HCT116 (cell line): ENCODE measurements at regions not wholly inside any gene's neighbourhood (a gene's known extent, or its start where the extent isn't known, plus 50 kb on each side); places are given as distances from the start of the nearest gene placed in this dataset.

ENCODE experiments used
- ATAC-seq: fragments of 200-7000 bp; cut with Tn5 transposase; 2 replicates; pipeline ENCODE4 v1.9.1; 2020; ENCODE audit warnings: mild to moderate bottlenecking, moderate library complexity
- BruUV-seq: library from RNA; stranded (reverse); fragments of 400-500 nt; replicated peaks from 2 replicates; lab custom pipeline; 2021; lab: Mats Ljungman, UMichigan
- CTCF ChIA-PET: fragments of 300-600 bp; sonication (Branson Sonifier 250); formaldehyde crosslinking; loops from one replicate; lab custom pipeline; 2021; ENCODE audit warnings: antibody characterized with exemption; lab: Charles Lee
- POLR2A ChIA-PET: fragments of 300-600, 350-600 bp; sonication (Branson Sonifier 250); formaldehyde crosslinking; loops from one replicate; lab custom pipeline; 2021; ENCODE audit warnings: antibody characterized with exemption; lab: Charles Lee
- RAD21 ChIA-PET, 2 experiments: fragments of 300-600 bp; sonication (Branson Sonifier 250); formaldehyde crosslinking; loops; one replicate each; lab custom pipeline; 2023; ENCODE audit warnings: low total read pairs in 2 of 2; ENCODE audit not compliant: uncharacterized antibody in 2 of 2, unreplicated experiment in 2 of 2, low non-redundant PET in 1 of 2; lab: Charles Lee
- DNase-seq: peaks from one replicate; pipeline ENCODE4 v3.0.0-alpha.2; 2010; ENCODE audit warnings: low read depth, low spot score
- H2AFZ ChIP-seq: fragments of 200-600 bp; shearing (Covaris generic), sonication (generic); 2 replicates; pipeline ENCODE4 v1.6.1; 2017; ENCODE audit warnings: low read depth, mixed run types, mixed read lengths, antibody characterized with exemption, low read length; ENCODE audit not compliant: poor library complexity, severe bottlenecking
- H3K27ac ChIP-seq: 2 replicates; pipeline ENCODE4 v1.5.1; 2012; ENCODE audit warnings: low read depth, low read length
- H3K27me3 ChIP-seq: fragments of 200-600 bp; sonication (generic); 2 replicates; pipeline ENCODE4 v1.6.1; 2016; ENCODE audit warnings: mixed run types, low read length, mixed read lengths; ENCODE audit not compliant: insufficient read depth
- H3K36me3 ChIP-seq, 2 experiments: fragments of 200-500 bp in 1 of 2; fragments of 200-600 bp in 1 of 2; sonication (Bioruptor generic) in 1 of 2; sonication (generic) in 1 of 2; 2 replicates each; pipeline versions ENCODE4 v1.5.1 to v1.6.1; 2014 to 2016; ENCODE audit warnings: low read length in 2 of 2, inconsistent platforms in 1 of 2, mixed read lengths in 1 of 2, mixed run types in 1 of 2; ENCODE audit not compliant: insufficient read depth in 2 of 2, control insufficient read depth in 1 of 2
- H3K4me1 ChIP-seq, 2 experiments: fragments of 200-600 bp in 1 of 2; sonication (generic) in 1 of 2; 2 replicates each; pipeline versions ENCODE4 v1.5.1 to v1.6.1; 2012 to 2017; ENCODE audit warnings: low read length in 2 of 2, inconsistent platforms in 1 of 2, mild to moderate bottlenecking in 1 of 2, mixed read lengths in 1 of 2, mixed run types in 1 of 2, moderate library complexity in 1 of 2; ENCODE audit not compliant: insufficient read depth in 2 of 2, control insufficient read depth in 1 of 2
- H3K4me2 ChIP-seq: fragments of 200-600 bp; sonication (generic); 2 replicates; pipeline ENCODE4 v1.6.1; 2017; ENCODE audit warnings: mixed run types, low read length, mixed read lengths
- H3K4me3 ChIP-seq, 2 experiments: fragments of 200-600 bp in 1 of 2; sonication (generic) in 1 of 2; replicated peaks in 1 of 2; 2 replicates each; pipeline ENCODE4 v1.5.1; 2011 to 2016; ENCODE audit warnings: low read length in 2 of 2, control low read depth in 1 of 2, low read depth in 1 of 2, mild to moderate bottlenecking in 1 of 2, mixed read lengths in 1 of 2, mixed run types in 1 of 2
- H3K79me2 ChIP-seq: fragments of 200-600 bp; sonication (generic); 2 replicates; pipeline ENCODE4 v1.6.1; 2017; ENCODE audit warnings: mild to moderate bottlenecking, mixed run types, low read length, moderate library complexity, mixed read lengths; ENCODE audit not compliant: insufficient read depth
- H3K9ac ChIP-seq: fragments of 200-600 bp; sonication (generic); 2 replicates; pipeline ENCODE4 v1.6.1; 2016; ENCODE audit warnings: low read length, mixed read lengths
- H3K9me2 ChIP-seq: fragments of 200-600 bp; sonication (generic), shearing (Covaris generic); 2 replicates; pipeline ENCODE4 v1.6.1; 2017; ENCODE audit warnings: mixed run types, mild to moderate bottlenecking, moderate library complexity; ENCODE audit not compliant: insufficient read depth
- H3K9me3 ChIP-seq, 2 experiments: fragments of 200-500 bp in 1 of 2; fragments of 200-600 bp in 1 of 2; sonication (Bioruptor generic) in 1 of 2; sonication (generic) in 1 of 2; 2 replicates each; pipeline ENCODE4 v1.6.1; 2014 to 2017; ENCODE audit warnings: low read length in 2 of 2, mixed read lengths in 2 of 2, inconsistent platforms in 1 of 2, low read depth in 1 of 2, mild to moderate bottlenecking in 1 of 2, mixed run types in 1 of 2, moderate library complexity in 1 of 2; ENCODE audit not compliant: control insufficient read depth in 1 of 2, insufficient read depth in 1 of 2
- H4K20me1 ChIP-seq: fragments of 200-600 bp; sonication (generic), shearing (Covaris generic); 2 replicates; pipeline ENCODE4 v1.6.1; 2017; ENCODE audit warnings: mixed run types, mild to moderate bottlenecking, moderate library complexity; ENCODE audit not compliant: insufficient read depth
- EGR1 ChIP-seq: IDR thresholded peaks from 2 replicates; pipeline ENCODE4 v1.6.1; 2012; ENCODE audit warnings: low read depth
- ELF1 ChIP-seq: IDR thresholded peaks from 2 replicates; pipeline ENCODE4 v1.6.1; 2012; ENCODE audit warnings: low read depth, borderline replicate concordance
- JUND ChIP-seq: IDR thresholded peaks from 2 replicates; pipeline ENCODE4 v1.6.1; 2012
- POLR2A ChIP-seq: IDR thresholded peaks from 2 replicates; pipeline ENCODE4 v1.7.0; 2011; ENCODE audit warnings: borderline replicate concordance; ENCODE audit not compliant: insufficient read depth, insufficient read length; ENCODE audit errors: extremely low read depth
- RAD21 ChIP-seq: IDR thresholded peaks from 2 replicates; pipeline ENCODE4 v1.6.1; 2012; ENCODE audit warnings: low read depth, mild to moderate bottlenecking
- YY1 ChIP-seq: IDR thresholded peaks from 2 replicates; pipeline ENCODE4 v1.6.1; 2011; ENCODE audit warnings: low read length, low read depth, moderate library complexity, mild to moderate bottlenecking; ENCODE audit not compliant: insufficient replicate concordance; ENCODE audit errors: extremely low read depth
- ZNF274 ChIP-seq: fragments of 200-500 bp; sonication (Bioruptor generic); IDR thresholded peaks from 2 replicates; pipeline ENCODE4 v1.6.1; 2014; ENCODE audit warnings: mild to moderate bottlenecking, low read depth, low read length, inconsistent platforms
- intact Hi-C: fragments of 100-400 bp; cut with micrococcal nuclease; formaldehyde crosslinking; loops from 2 replicates; pipeline ENCODE4 v1.10.0; 2022
- TF ChIP-seq, protein P1 (sequence below): IDR thresholded peaks from 2 replicates; pipeline ENCODE4 v1.6.1; 2012

DNA sequence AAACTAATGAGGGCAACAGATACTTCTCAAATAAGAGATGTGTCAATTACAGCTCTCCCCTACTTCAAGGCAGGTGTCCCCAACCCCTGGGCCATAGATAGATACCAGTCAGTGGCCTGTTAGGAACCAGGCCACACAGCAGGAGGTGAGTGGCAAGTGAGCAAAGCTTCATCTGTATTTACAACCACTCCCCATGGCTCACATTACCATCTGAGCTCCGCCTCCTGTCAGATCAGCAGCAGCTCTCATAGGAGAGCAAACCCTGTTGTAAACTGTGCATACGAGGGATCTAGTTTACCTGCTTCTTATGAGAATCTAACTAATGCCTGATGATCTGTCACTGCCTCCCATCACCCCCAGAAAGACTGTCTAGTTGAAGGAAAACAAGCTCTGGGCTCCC is 422.1 kb downstream of the GJA1 start:
- H3K36me3 ChIP-seq = no peaks in the 10 kb centered on the region
- TF ChIP-seq POLR2A = no peak
- TF ChIP-seq ZNF274 = no peak
- BruUV-seq = no TSS peak
- no peaks in the 10 kb centered on the region for H3K79me2 ChIP-seq
- H3K9me2 ChIP-seq = no peaks in the 10 kb centered on the region
- no peaks in the 10 kb centered on the region for H4K20me1 ChIP-seq
- intact Hi-C loops = loop anchor here (10.0 kb wide), 1 partner anchor 507 kb away; no protein-coding TSS in a partner anchor
- H3K27me3 ChIP-seq = no peaks in the 10 kb centered on the region
- ATAC-seq (peak; percentile 46; the same call in 1 of the 2 replicates), DNase-seq (no peak)
- ChIA-PET CTCF (interaction anchor here (1.7 to 2.3 kb wide), 3 partner anchors 8 to 327 kb away, joined by 6 to 9 read pairs (median 8); no protein-coding TSS in a partner anchor), RAD21 (no interaction called here), POLR2A (no interaction called here)
- H3K9ac ChIP-seq = no peak overlapping the region
- no peak overlapping the region for H3K4me2 ChIP-seq
- no peak overlapping the region for H2AFZ ChIP-seq
- no peaks in the 10 kb centered on the region for H3K4me1 ChIP-seq
- H3K27ac ChIP-seq = no peak overlapping the region
- H3K9me3 ChIP-seq = no peaks in the 10 kb centered on the region
- H3K4me3 ChIP-seq = no peak overlapping the region

DNA sequence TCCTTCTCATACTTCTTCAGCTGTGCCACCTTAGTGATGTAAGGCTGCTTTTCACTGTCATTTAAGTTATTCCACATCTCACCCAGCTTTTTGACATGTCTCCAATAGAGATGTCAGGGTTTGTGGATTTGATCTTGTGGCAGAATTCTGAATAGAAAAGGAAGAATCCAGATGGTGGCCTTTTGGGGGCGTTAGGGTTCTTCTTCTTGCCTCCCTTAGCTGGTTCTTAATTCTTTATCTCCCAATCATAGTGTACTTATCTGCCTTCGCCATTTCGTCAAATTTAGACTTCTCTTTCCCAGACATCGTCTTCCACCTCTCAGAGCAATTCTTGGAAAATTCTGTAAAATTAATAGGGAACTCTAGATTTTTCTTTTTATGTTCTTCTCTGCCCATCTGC is 422.9 kb downstream of the GJA1 start:
- CTCF ChIA-PET = interaction anchor here (1.7 to 2.3 kb wide), 3 partner anchors 9 to 326 kb away, joined by 6 to 9 read pairs (median 8); no protein-coding TSS in a partner anchor
- H3K36me3 ChIP-seq = no peaks in the 10 kb centered on the region
- no peak overlapping the region for H3K9ac ChIP-seq
- H3K9me2 ChIP-seq = no peaks in the 10 kb centered on the region
- RAD21 ChIA-PET = interaction anchor here in 1 of 2 experiments (0.6 kb wide), 1 partner anchor 325 kb away, joined by 3 read pairs; no protein-coding TSS in a partner anchor
- no peaks in the 10 kb centered on the region for H3K4me1 ChIP-seq
- H3K4me3 ChIP-seq = no peak overlapping the region
- ATAC-seq (no peak), DNase-seq (no peak)
- BruUV-seq = no TSS peak
- no peaks in the 10 kb centered on the region for H3K79me2 ChIP-seq
- H2AFZ ChIP-seq = no peak overlapping the region
- H3K27ac ChIP-seq = no peak overlapping the region
- no peaks in the 10 kb centered on the region for H4K20me1 ChIP-seq
- H3K9me3 ChIP-seq = no peaks in the 10 kb centered on the region
- TF ChIP-seq JUND (no peak), RAD21 (peak; percentile 39), ELF1 (no peak), EGR1 (no peak), YY1 (no peak)
- TF ChIP-seq, protein P1, sequence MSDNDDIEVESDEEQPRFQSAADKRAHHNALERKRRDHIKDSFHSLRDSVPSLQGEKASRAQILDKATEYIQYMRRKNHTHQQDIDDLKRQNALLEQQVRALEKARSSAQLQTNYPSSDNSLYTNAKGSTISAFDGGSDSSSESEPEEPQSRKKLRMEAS = no peak
- POLR2A ChIA-PET = no interaction called here
- H3K27me3 ChIP-seq = no peaks in the 10 kb centered on the region
- no peak overlapping the region for H3K4me2 ChIP-seq
- intact Hi-C loops = loop anchor here (10.0 kb wide), 1 partner anchor 506 kb away; no protein-coding TSS in a partner anchor
